K562 (cell line): ENCODE measurements at regions not wholly inside any gene's neighbourhood (a gene's known extent, or its start where the extent isn't known, plus 50 kb on each side); places are given as distances from the start of the nearest gene placed in this dataset.

Experiments used
- ATAC-seq: fragments of 200-7000 bp; cut with Tn5 transposase; 3 replicates; pipeline ENCODE4 v1.9.1; 2020; ENCODE audit warnings: moderate library complexity
- BruUV-seq: library from RNA; stranded (reverse); fragments of 400-500 nt; replicated peaks from 2 replicates; lab custom pipeline; 2021; lab: Mats Ljungman, UMichigan
- CTCF ChIA-PET: fragments of 300-600 bp; formaldehyde crosslinking; extraction: SDS; loops from one replicate; lab custom pipeline; 2021; ENCODE audit warnings: low intra/inter-chr PET ratio; lab: Yijun Ruan, JAX
- POLR2A ChIA-PET: fragments of 300-600, 350-650 bp; sonication (Branson Sonifier 250); formaldehyde crosslinking; extraction: SDS; loops from one replicate; lab custom pipeline; 2021; ENCODE audit warnings: antibody characterized with exemption, inconsistent platforms; lab: Yijun Ruan, JAX
- DNase-seq, 4 experiments: peaks; one replicate each; pipeline versions ENCODE4 v3.0.0 to v3.0.0-alpha.2; 2011 to 2018; ENCODE audit warnings: low spot score in 3 of 4, mixed read lengths in 3 of 4; ENCODE audit errors: extremely low read depth in 1 of 4
- FAIRE-seq: peaks from 2 replicates; lab custom pipeline; 2011; peaks lifted over from hg19 to GRCh38; lab: Jason Lieb, UNC
- H2AFZ ChIP-seq: 2 replicates; pipeline ENCODE4 v1.6.0; 2011; ENCODE audit warnings: low read depth, low read length, control low read depth, inconsistent platforms
- H3K27ac ChIP-seq: fragments of 200-600 bp; 3 replicates; pipeline ENCODE4 v1.8.0; 2011; ENCODE audit warnings: low read depth, mild to moderate bottlenecking, control low read depth, inconsistent platforms, low read length, moderate library complexity, mixed read lengths; ENCODE audit errors: extremely low read depth
- H3K27me3 ChIP-seq, 2 experiments: fragments of 300-600 bp in 1 of 2; 2 replicates in 1 of 2; 3 replicates in 1 of 2; pipeline versions ENCODE4 v1.6.0 to v1.8.0; 2011; ENCODE audit warnings: inconsistent platforms in 2 of 2, low read length in 2 of 2, mild to moderate bottlenecking in 1 of 2, mixed read lengths in 1 of 2, moderate library complexity in 1 of 2; ENCODE audit not compliant: control insufficient read depth in 2 of 2, insufficient read depth in 2 of 2
- H3K36me3 ChIP-seq: fragments of 300-600 bp; 3 replicates; pipeline ENCODE4 v1.8.0; 2011; ENCODE audit warnings: mild to moderate bottlenecking, low read length, inconsistent platforms; ENCODE audit not compliant: control insufficient read depth, insufficient read depth
- H3K4me1 ChIP-seq, 2 experiments: fragments of 200-600 bp in 1 of 2; replicated peaks in 1 of 2; 2 replicates in 1 of 2; 3 replicates in 1 of 2; pipeline versions ENCODE4 v1.5.1 to v1.8.0; 2011; ENCODE audit warnings: inconsistent platforms in 2 of 2, low read length in 2 of 2, mild to moderate bottlenecking in 1 of 2, mixed read lengths in 1 of 2, moderate library complexity in 1 of 2; ENCODE audit not compliant: control insufficient read depth in 2 of 2, insufficient read depth in 2 of 2
- H3K4me2 ChIP-seq: 2 replicates; pipeline ENCODE4 v1.6.1; 2011; ENCODE audit warnings: low read length, control low read depth, inconsistent platforms, mixed read lengths; ENCODE audit not compliant: insufficient read depth
- H3K4me3 ChIP-seq: fragments of 200-600 bp; sonication (generic), shearing (Covaris generic); 2 replicates; pipeline ENCODE4 v1.5.1; 2016; ENCODE audit warnings: control low read depth, inconsistent platforms
- H3K79me2 ChIP-seq: fragments of 200-600 bp; 3 replicates; pipeline ENCODE4 v1.8.0; 2011; ENCODE audit warnings: low read length, inconsistent platforms; ENCODE audit not compliant: control insufficient read depth, insufficient read depth
- H3K9ac ChIP-seq, 2 experiments: 2 replicates each; pipeline versions ENCODE4 v1.6.0 to v1.6.1; 2011; ENCODE audit warnings: low read depth in 2 of 2, low read length in 2 of 2, control low read depth in 1 of 2, inconsistent platforms in 1 of 2, mild to moderate bottlenecking in 1 of 2, mixed read lengths in 1 of 2; ENCODE audit not compliant: insufficient read depth in 1 of 2
- H3K9me1 ChIP-seq: one replicate; pipeline ENCODE4 v1.6.0; 2011; ENCODE audit warnings: inconsistent platforms, mild to moderate bottlenecking, low read length, moderate library complexity; ENCODE audit not compliant: control insufficient read depth, insufficient read depth
- H3K9me3 ChIP-seq: replicated peaks from 2 replicates; pipeline ENCODE4 v1.5.1; 2011; ENCODE audit warnings: low read depth, low read length, inconsistent platforms; ENCODE audit not compliant: control insufficient read depth, insufficient read depth
- H4K20me1 ChIP-seq: replicated peaks from 2 replicates; pipeline ENCODE4 v1.6.1; 2011; ENCODE audit warnings: low read length, inconsistent platforms, mixed read lengths; ENCODE audit not compliant: control insufficient read depth, insufficient read depth
- BRCA1 ChIP-seq, 2 experiments: fragments of 450-650 bp in 1 of 2; sonication (generic) in 1 of 2; formaldehyde crosslinking in 1 of 2; IDR thresholded peaks; 2 replicates each; pipeline versions ENCODE4 v1.5.0 to v1.6.1; 2017 to 2020; ENCODE audit warnings: mild to moderate bottlenecking in 1 of 2, missing genetic modification reagents in 1 of 2
- CTCFL ChIP-seq: IDR thresholded peaks from 2 replicates; pipeline ENCODE4 v1.6.1; 2011; ENCODE audit warnings: borderline replicate concordance, low read depth, mild to moderate bottlenecking, moderate library complexity, low read length; ENCODE audit not compliant: insufficient read depth, poor library complexity, severe bottlenecking
- DLX4 ChIP-seq: fragments of 250-450 bp; sonication (Bioruptor Pico); IDR thresholded peaks from 2 replicates; pipeline ENCODE4 v1.6.1; 2021; ENCODE audit warnings: mild to moderate bottlenecking
- EZH2 ChIP-seq: IDR thresholded peaks from 2 replicates; pipeline ENCODE4 v1.6.1; 2012; ENCODE audit warnings: low read depth, mild to moderate bottlenecking, inconsistent platforms, low read length, borderline replicate concordance
- HOMEZ ChIP-seq: fragments of 250-450 bp; sonication (Bioruptor Pico); IDR thresholded peaks from 2 replicates; pipeline ENCODE4 v1.4.0; 2020; ENCODE audit warnings: mild to moderate bottlenecking, moderate library complexity
- NUFIP1 ChIP-seq: fragments of 450-650 bp; IDR thresholded peaks from 2 replicates; pipeline ENCODE4 v1.6.1; 2018; ENCODE audit not compliant: partially characterized antibody
- OTX1 ChIP-seq: fragments of 450-650 bp; formaldehyde crosslinking; IDR thresholded peaks from 2 replicates; pipeline ENCODE4 v1.4.0; 2022; ENCODE audit warnings: mild to moderate bottlenecking
- TAF7 ChIP-seq: fragments of 450-650 bp; IDR thresholded peaks from 2 replicates; pipeline ENCODE4 v1.6.1; 2016; ENCODE audit warnings: missing genetic modification characterization, missing compliant biosample characterization
- TBL1XR1 ChIP-seq, 2 experiments: IDR thresholded peaks; 2 replicates each; pipeline ENCODE4 v1.6.1; 2012; ENCODE audit warnings: improper control_type of control experiment in 2 of 2, low read length in 2 of 2, mild to moderate bottlenecking in 1 of 2
- TFAP4 ChIP-seq: sonication (generic); formaldehyde crosslinking; IDR thresholded peaks from 2 replicates; pipeline ENCODE4 v1.8.0; 2022; ENCODE audit warnings: missing genetic modification reagents, mild to moderate bottlenecking, moderate library complexity, borderline replicate concordance
- ZNF311 ChIP-seq: fragments of 250-450 bp; sonication (Bioruptor Pico); IDR thresholded peaks from 2 replicates; pipeline ENCODE4 v1.4.0; 2020; ENCODE audit warnings: mild to moderate bottlenecking, moderate library complexity
- WGBS: fragments of 100-300 bp; shearing (Covaris generic); methylation state at CpG from one replicate; pipeline ENCODE4 v1.1.6; 2016; ENCODE audit warnings: low coverage, mixed read lengths; ENCODE audit not compliant: insufficient coverage; ENCODE audit errors: missing lambda C conversion rate; 5-methylcytosine and 5-hydroxymethylcytosine counted together
- in situ Hi-C: fragments of 300-500 bp; cut with MboI; formaldehyde crosslinking; loops from 4 replicates; pipeline ENCODE4 v1.15.0; 2018; ENCODE audit warnings: inconsistent platforms, mixed read lengths
- intact Hi-C: fragments of 100-400 bp; cut with micrococcal nuclease; formaldehyde crosslinking; loops from 2 replicates; pipeline ENCODE4 v1.14.2; 2022

GRCh38 chr1:37274938-37275631, 199.3 kb upstream of the ZC3H12A start (continued):
- TF ChIP-seq TAF7 (tag): no peak

GRCh38 chr1:37277366-37277765, 197.0 kb upstream of the ZC3H12A start:
- ATAC-seq (no peak), DNase-seq (no peak), FAIRE-seq (no peak)
- Histone ChIP-seq H3K79me2 (no peaks in the 10 kb centered on the region), H3K4me2 (no peak overlapping the region), H3K4me1 (no peaks in the 10 kb centered on the region), H3K4me3 (no peak overlapping the region), H3K9ac (no peak overlapping the region), H3K9me3 (no peaks in the 10 kb centered on the region), H3K36me3 (no peaks in the 10 kb centered on the region), H3K27ac (no peak overlapping the region), H4K20me1 (peaks cover 7% of the 10 kb centered on the region; the same call in 1 of the 2 replicates), H2AFZ (no peak overlapping the region), H3K27me3 (no peaks in the 10 kb centered on the region), H3K9me1 (no peaks in the 10 kb centered on the region)
- intact Hi-C loops: no loop called here
- no TSS peak for BruUV-seq
- ChIA-PET CTCF (no interaction called here), POLR2A (no interaction called here)
- in situ Hi-C loops: no loop called here
- 0% methylated on average over 2 of the region's 2 CpGs for WGBS
- no peak for TF ChIP-seq NUFIP1
- TF ChIP-seq ZNF311: no peak
- TF ChIP-seq TBL1XR1 (IDR thresholded peaks at IDR 0.05; ENCODE audit: low read length in 2 of 2): no peak
- TF ChIP-seq TFAP4 (CRISPR knock-in tag): no peak
- no peak for TF ChIP-seq OTX1
- TF ChIP-seq EZH2: no peak
- TF ChIP-seq CTCFL: no peak
- no peak for TF ChIP-seq DLX4
- no peak for TF ChIP-seq HOMEZ
- no peak for TF ChIP-seq BRCA1 (IDR thresholded peaks at IDR 0.05)
- TF ChIP-seq BRCA1 (CRISPR knock-in tag; IDR thresholded peaks at IDR 0.05): no peak
